K562 (cell line): ENCODE measurements at regions not wholly inside any gene's neighbourhood (a gene's known extent, or its start where the extent isn't known, plus 50 kb on each side); places are given as distances from the start of the nearest gene placed in this dataset.

ENCODE experiments used
- ATAC-seq: fragments of 200-7000 bp; cut with Tn5 transposase; 3 replicates; pipeline ENCODE4 v1.9.1; 2020; ENCODE audit warnings: moderate library complexity
- BruUV-seq: library from RNA; stranded (reverse); fragments of 400-500 nt; replicated peaks from 2 replicates; lab custom pipeline; 2021; lab: Mats Ljungman, UMichigan
- CTCF ChIA-PET: fragments of 300-600 bp; formaldehyde crosslinking; extraction: SDS; loops from one replicate; lab custom pipeline; 2021; ENCODE audit warnings: low intra/inter-chr PET ratio; lab: Yijun Ruan, JAX
- POLR2A ChIA-PET: fragments of 300-600, 350-650 bp; sonication (Branson Sonifier 250); formaldehyde crosslinking; extraction: SDS; loops from one replicate; lab custom pipeline; 2021; ENCODE audit warnings: antibody characterized with exemption, inconsistent platforms; lab: Yijun Ruan, JAX
- DNase-seq, 4 experiments: peaks; one replicate each; pipeline versions ENCODE4 v3.0.0 to v3.0.0-alpha.2; 2011 to 2018; ENCODE audit warnings: low spot score in 3 of 4, mixed read lengths in 3 of 4; ENCODE audit errors: extremely low read depth in 1 of 4
- FAIRE-seq: peaks from 2 replicates; lab custom pipeline; 2011; peaks lifted over from hg19 to GRCh38; lab: Jason Lieb, UNC
- H2AFZ ChIP-seq: 2 replicates; pipeline ENCODE4 v1.6.0; 2011; ENCODE audit warnings: low read depth, low read length, control low read depth, inconsistent platforms
- H3K27ac ChIP-seq: fragments of 200-600 bp; 3 replicates; pipeline ENCODE4 v1.8.0; 2011; ENCODE audit warnings: low read depth, mild to moderate bottlenecking, control low read depth, inconsistent platforms, low read length, moderate library complexity, mixed read lengths; ENCODE audit errors: extremely low read depth
- H3K27me3 ChIP-seq, 2 experiments: fragments of 300-600 bp in 1 of 2; 2 replicates in 1 of 2; 3 replicates in 1 of 2; pipeline versions ENCODE4 v1.6.0 to v1.8.0; 2011; ENCODE audit warnings: inconsistent platforms in 2 of 2, low read length in 2 of 2, mild to moderate bottlenecking in 1 of 2, mixed read lengths in 1 of 2, moderate library complexity in 1 of 2; ENCODE audit not compliant: control insufficient read depth in 2 of 2, insufficient read depth in 2 of 2
- H3K36me3 ChIP-seq: fragments of 300-600 bp; 3 replicates; pipeline ENCODE4 v1.8.0; 2011; ENCODE audit warnings: mild to moderate bottlenecking, low read length, inconsistent platforms; ENCODE audit not compliant: control insufficient read depth, insufficient read depth
- H3K4me1 ChIP-seq, 2 experiments: fragments of 200-600 bp in 1 of 2; replicated peaks in 1 of 2; 2 replicates in 1 of 2; 3 replicates in 1 of 2; pipeline versions ENCODE4 v1.5.1 to v1.8.0; 2011; ENCODE audit warnings: inconsistent platforms in 2 of 2, low read length in 2 of 2, mild to moderate bottlenecking in 1 of 2, mixed read lengths in 1 of 2, moderate library complexity in 1 of 2; ENCODE audit not compliant: control insufficient read depth in 2 of 2, insufficient read depth in 2 of 2
- H3K4me2 ChIP-seq: 2 replicates; pipeline ENCODE4 v1.6.1; 2011; ENCODE audit warnings: low read length, control low read depth, inconsistent platforms, mixed read lengths; ENCODE audit not compliant: insufficient read depth
- H3K4me3 ChIP-seq: fragments of 200-600 bp; sonication (generic), shearing (Covaris generic); 2 replicates; pipeline ENCODE4 v1.5.1; 2016; ENCODE audit warnings: control low read depth, inconsistent platforms
- H3K79me2 ChIP-seq: fragments of 200-600 bp; 3 replicates; pipeline ENCODE4 v1.8.0; 2011; ENCODE audit warnings: low read length, inconsistent platforms; ENCODE audit not compliant: control insufficient read depth, insufficient read depth
- H3K9ac ChIP-seq, 2 experiments: 2 replicates each; pipeline versions ENCODE4 v1.6.0 to v1.6.1; 2011; ENCODE audit warnings: low read depth in 2 of 2, low read length in 2 of 2, control low read depth in 1 of 2, inconsistent platforms in 1 of 2, mild to moderate bottlenecking in 1 of 2, mixed read lengths in 1 of 2; ENCODE audit not compliant: insufficient read depth in 1 of 2
- H3K9me1 ChIP-seq: one replicate; pipeline ENCODE4 v1.6.0; 2011; ENCODE audit warnings: inconsistent platforms, mild to moderate bottlenecking, low read length, moderate library complexity; ENCODE audit not compliant: control insufficient read depth, insufficient read depth
- H3K9me3 ChIP-seq: replicated peaks from 2 replicates; pipeline ENCODE4 v1.5.1; 2011; ENCODE audit warnings: low read depth, low read length, inconsistent platforms; ENCODE audit not compliant: control insufficient read depth, insufficient read depth
- H4K20me1 ChIP-seq: replicated peaks from 2 replicates; pipeline ENCODE4 v1.6.1; 2011; ENCODE audit warnings: low read length, inconsistent platforms, mixed read lengths; ENCODE audit not compliant: control insufficient read depth, insufficient read depth
- MEIS2 ChIP-seq: fragments of 450-650 bp; IDR thresholded peaks from 2 replicates; pipeline ENCODE4 v1.6.1; 2014; ENCODE audit warnings: mild to moderate bottlenecking; ENCODE audit not compliant: partially characterized antibody
- NFIC ChIP-seq: fragments of 450-650 bp; IDR thresholded peaks from 2 replicates; pipeline ENCODE4 v1.6.1; 2017; ENCODE audit warnings: mild to moderate bottlenecking, inconsistent platforms
- NFIX ChIP-seq: fragments of 250-450 bp; sonication (Bioruptor Pico); IDR thresholded peaks from 2 replicates; pipeline ENCODE4 v1.4.0; 2020; ENCODE audit warnings: low read depth, mild to moderate bottlenecking, moderate library complexity
- TEAD1 ChIP-seq, 2 experiments: fragments of 450-650 bp in 1 of 2; sonication (generic) in 1 of 2; formaldehyde crosslinking; IDR thresholded peaks; 2 replicates each; pipeline versions ENCODE4 v1.4.0 to v1.8.0; 2020 to 2022; ENCODE audit warnings: mild to moderate bottlenecking in 2 of 2, missing genetic modification reagents in 1 of 2
- ZKSCAN1 ChIP-seq: fragments of 150-350 bp; IDR thresholded peaks from 2 replicates; pipeline ENCODE4 v1.6.1; 2016; ENCODE audit warnings: low read depth, low read length
- ZNF140 ChIP-seq: fragments of 250-450 bp; sonication (Bioruptor Pico); IDR thresholded peaks from 2 replicates; pipeline ENCODE4 v1.8.0; 2021; ENCODE audit warnings: moderate library complexity, mild to moderate bottlenecking, inconsistent platforms
- WGBS: fragments of 100-300 bp; shearing (Covaris generic); methylation state at CpG from one replicate; pipeline ENCODE4 v1.1.6; 2016; ENCODE audit warnings: low coverage, mixed read lengths; ENCODE audit not compliant: insufficient coverage; ENCODE audit errors: missing lambda C conversion rate; 5-methylcytosine and 5-hydroxymethylcytosine counted together
- in situ Hi-C: fragments of 300-500 bp; cut with MboI; formaldehyde crosslinking; loops from 4 replicates; pipeline ENCODE4 v1.15.0; 2018; ENCODE audit warnings: inconsistent platforms, mixed read lengths
- intact Hi-C: fragments of 100-400 bp; cut with micrococcal nuclease; formaldehyde crosslinking; loops from 2 replicates; pipeline ENCODE4 v1.14.2; 2022
- TF ChIP-seq, protein P1 (sequence below): fragments of 450-650 bp; formaldehyde crosslinking; IDR thresholded peaks from 2 replicates; pipeline ENCODE4 v1.4.0; 2020; ENCODE audit warnings: mild to moderate bottlenecking, moderate library complexity

DNA sequence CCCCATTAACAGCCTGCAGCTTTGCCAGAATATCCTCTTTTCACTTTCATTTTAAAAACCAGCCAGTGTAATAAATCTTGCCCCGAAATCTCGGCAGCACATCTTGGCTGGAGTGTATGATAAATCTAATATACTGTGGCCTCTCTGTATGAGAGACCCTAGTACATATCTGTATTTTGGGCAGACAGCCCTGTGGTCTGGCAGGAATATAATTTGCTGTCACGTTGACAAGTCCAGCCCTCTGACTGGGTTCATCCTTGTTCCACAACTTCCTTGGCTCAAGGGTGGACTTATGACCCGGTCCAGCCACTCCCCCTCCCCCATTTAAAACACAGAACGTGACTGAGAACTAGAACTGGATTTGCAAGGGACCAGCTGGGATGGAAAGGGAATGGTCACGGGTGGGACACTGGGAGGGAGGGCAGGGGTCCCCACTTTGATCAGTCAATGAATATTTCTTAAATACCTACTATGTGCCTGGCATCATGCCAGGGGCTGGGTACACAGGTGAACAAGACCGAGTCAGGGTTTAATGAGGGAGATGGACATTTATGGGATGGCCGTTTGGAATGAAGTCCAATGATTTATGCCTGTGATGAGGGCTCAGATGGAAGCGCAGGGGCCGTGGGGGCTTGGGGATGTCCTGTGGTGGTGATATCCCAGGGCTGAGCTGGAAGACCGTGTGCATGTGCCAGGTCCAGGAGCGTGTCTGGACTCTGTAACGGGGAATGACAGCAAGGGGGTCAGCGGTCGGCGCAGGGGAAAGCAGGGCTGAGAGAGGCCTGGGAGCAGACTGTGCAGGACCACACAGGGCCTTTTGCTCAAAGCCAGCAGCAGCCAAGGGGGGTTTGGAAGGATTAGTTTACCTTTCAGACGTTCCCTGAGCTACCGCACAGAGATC, 190.5 kb downstream of the PHETA1 start:
- Histone ChIP-seq H3K9ac (no peak overlapping the region), H3K27ac (no peak overlapping the region), H4K20me1 (no peaks in the 10 kb centered on the region; the same call in 1 of the 2 replicates), H3K79me2 (no peaks in the 10 kb centered on the region), H3K4me3 (no peak overlapping the region), H2AFZ (no peak overlapping the region), H3K9me1 (no peaks in the 10 kb centered on the region), H3K4me1 (no peaks in the 10 kb centered on the region), H3K27me3 (peaks cover 14 to 49% of the 10 kb centered on the region in 2 experiments; a peak in 3 of 5 replicates), H3K36me3 (no peaks in the 10 kb centered on the region), H3K9me3 (no peaks in the 10 kb centered on the region), H3K4me2 (no peak overlapping the region)
- 2% methylated on average over 18 of the region's 18 CpGs for WGBS
- ChIA-PET CTCF (no interaction called here), POLR2A (interaction anchor here (0.7 kb wide), 1 partner anchor 39 kb away, joined by 3 read pairs; no protein-coding TSS in a partner anchor)
- TF ChIP-seq NFIX (CRISPR knock-in tag): peak; percentile 20; the same call in 1 of the 2 replicates
- TF ChIP-seq, protein P1, sequence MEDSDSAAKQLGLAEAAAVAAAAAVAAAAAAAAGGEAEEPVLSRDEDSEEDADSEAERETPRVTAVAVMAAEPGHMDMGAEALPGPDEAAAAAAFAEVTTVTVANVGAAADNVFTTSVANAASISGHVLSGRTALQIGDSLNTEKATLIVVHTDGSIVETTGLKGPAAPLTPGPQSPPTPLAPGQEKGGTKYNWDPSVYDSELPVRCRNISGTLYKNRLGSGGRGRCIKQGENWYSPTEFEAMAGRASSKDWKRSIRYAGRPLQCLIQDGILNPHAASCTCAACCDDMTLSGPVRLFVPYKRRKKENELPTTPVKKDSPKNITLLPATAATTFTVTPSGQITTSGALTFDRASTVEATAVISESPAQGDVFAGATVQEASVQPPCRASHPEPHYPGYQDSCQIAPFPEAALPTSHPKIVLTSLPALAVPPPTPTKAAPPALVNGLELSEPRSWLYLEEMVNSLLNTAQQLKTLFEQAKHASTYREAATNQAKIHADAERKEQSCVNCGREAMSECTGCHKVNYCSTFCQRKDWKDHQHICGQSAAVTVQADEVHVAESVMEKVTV (CRISPR knock-in tag): no peak
- TF ChIP-seq NFIC: peak; percentile 72
- TF ChIP-seq ZNF140 (CRISPR knock-in tag): no peak
- peak; percentile 29 for TF ChIP-seq MEIS2
- TF ChIP-seq TEAD1 (CRISPR knock-in tag; IDR thresholded peaks at IDR 0.05): no peak
- TF ChIP-seq ZKSCAN1: peak; percentile 54; the same call in 1 of the 2 replicates
- intact Hi-C loops: no loop called here
- DNase-seq (no peak), FAIRE-seq (no peak), ATAC-seq (no peak)
- in situ Hi-C loops: no loop called here
- no TSS peak for BruUV-seq
